Nucleus accumbens (tissue), 56 donors: ENCODE measurements at regions not wholly inside any gene's neighbourhood (a gene's known extent, or its start where the extent isn't known, plus 50 kb on each side); places are given as distances from the start of the nearest gene placed in this dataset.

Experiments used
- DNase-seq, 56 donors: peaks; one replicate each; lab custom pipeline; 2025; lab: John Stamatoyannopoulos, UW

DNA sequence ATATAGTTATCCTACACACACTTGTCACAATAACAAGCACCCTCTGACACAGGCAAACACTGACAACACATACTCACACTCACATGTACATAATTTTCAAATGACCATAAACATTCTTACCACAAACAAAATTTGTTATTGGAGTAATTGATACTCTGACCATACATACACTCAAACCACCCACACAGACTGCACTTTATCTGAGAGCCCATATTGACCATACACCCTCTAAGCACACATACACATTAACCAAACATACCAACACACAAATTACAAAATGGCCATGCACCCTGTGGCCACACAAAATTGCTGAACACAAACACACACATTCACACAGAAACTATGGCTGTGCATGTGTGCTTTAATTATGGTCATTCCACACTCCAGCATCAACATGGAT, 79.1 kb upstream of the FAM120A start:
- no peak for DNase-seq

DNA sequence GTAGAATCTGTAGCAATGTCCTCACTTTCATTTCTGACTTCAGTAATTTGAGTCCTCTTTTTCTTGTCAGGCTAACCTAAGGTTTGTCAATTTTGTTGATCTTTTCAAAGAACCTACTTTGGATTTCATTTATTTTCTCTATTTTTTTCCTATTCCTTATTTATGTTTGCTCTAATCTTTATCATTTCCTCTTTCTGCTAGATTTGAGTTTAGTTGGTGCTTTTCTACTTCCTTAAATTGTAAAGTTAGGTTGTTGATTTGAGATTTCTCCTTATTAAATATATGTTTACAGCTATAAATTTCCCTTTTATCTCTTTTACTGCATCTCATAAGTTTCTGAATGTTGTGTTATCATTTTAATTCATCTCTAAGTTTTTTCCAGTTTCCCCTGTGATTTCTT, 75.1 kb upstream of the FAM120A start:
- no peak for DNase-seq

DNA sequence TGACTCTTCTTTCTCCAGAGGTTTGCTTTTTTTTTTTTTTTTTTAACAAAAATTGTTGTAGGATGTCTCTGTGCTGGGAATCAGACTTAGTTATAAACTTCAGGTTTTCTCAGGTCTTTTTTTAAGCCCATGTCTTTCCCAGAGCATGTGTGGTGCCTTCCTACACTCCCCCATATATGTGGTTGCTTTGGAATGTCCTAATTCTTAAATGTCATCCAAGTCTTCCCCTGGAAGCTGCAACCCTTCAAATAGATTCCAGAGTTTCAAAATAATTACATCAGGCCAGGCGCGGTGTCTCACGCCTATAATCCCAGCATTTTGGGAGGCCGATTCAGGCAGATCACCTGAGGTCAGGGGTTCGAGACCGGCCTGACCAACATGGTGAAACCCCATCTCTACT, 73.2 kb upstream of the FAM120A start:
- no peak for DNase-seq

DNA sequence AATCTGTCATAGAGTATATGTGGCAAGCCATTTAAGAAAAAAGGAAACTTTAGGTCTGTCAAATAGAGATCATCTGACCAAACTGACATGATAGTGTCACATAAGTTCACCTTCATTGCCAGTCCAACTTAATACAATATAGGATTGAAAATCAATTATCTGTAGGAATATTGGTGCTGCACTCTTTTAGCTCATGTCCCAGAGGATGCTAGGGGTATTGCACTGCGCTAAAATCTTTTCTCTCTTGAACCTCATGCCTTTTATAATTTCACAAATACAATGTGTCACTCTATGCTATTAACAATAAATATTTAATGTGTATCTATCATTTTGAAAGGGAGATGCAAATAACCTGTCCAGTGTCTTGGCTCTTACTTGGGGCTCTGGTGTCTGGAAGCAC, 72.4 kb upstream of the FAM120A start:
- DNase-seq, result no peak

DNA sequence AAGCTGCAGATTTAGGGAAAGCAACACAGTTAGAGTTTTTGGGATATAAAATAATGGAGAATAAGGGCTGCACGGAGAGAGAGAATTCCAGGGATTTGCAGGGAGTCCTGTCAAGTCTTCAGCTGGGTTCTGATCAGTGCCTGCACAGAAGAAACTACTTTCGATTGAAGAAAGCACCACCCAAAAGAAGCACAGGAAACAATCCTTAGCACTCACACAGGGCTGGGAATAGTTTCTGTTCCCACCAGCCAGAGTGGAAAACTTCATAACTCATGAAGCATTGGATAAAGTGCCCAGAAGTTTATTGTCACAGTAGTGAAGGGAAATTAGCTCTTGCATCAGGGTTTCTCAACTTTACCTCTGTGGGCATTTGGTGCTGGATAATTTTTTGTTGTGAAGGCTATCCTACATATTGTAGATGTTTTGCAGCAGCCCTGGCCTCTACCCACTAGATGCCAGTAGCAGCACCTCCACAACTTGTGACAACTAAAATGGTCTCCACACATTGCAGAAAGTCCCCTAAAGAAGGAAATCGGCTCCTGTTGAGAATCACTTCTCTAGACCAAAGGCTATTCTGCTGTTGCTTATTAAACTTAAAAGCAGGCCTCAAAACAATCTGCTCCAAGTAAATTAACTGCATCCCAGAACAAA, 71.0 kb upstream of the FAM120A start:
- DNase-seq, result peak in 1 of 56 donors; percentile 2

DNA sequence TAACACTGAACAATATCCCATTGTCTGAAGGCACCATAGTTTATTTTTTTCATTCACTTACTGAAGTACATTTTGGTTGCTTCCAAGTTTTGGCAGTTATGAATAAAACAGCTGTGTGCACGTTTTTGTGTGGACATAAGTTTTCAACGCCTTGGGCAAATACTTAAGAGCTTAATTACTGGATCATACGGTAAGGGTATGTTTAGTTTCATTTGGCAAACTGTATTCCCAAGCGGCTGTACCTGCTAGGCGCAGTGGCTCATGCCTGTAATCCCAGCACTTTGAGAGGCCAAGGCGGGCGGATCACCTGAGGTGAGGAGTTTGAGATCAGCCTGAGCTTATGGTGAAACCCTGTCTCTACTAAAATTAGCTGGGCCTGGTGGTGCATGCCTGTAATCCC, 63.7 kb upstream of the FAM120A start:
- DNase-seq, result no peak

DNA sequence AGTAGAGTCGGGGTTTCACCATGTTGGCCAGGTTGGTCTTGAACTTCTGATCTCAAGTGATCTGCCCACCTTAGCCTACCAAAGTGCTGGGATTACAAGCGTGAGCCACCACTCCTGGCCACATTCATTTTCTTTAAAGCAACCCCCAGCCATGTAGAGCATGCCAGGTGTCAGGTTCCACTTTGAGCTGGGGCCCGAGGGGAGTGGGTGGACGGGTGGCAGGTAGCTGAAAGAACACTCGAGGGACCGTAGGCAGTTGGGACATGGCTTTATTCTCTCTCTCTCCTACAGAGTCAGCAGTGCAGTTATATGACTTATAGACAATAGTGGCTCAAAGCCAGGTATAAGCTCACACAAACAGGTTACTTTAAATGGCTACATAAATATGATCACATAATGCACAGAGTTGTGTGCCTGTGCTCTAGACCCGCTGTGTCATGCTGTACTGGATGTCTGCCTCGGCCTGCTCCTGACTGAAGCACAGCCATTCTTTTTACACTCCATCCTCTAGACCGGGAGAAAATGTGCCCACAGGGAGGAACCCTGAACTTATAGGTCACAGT, 60.5 kb upstream of the FAM120A start:
- DNase-seq, result no peak

DNA sequence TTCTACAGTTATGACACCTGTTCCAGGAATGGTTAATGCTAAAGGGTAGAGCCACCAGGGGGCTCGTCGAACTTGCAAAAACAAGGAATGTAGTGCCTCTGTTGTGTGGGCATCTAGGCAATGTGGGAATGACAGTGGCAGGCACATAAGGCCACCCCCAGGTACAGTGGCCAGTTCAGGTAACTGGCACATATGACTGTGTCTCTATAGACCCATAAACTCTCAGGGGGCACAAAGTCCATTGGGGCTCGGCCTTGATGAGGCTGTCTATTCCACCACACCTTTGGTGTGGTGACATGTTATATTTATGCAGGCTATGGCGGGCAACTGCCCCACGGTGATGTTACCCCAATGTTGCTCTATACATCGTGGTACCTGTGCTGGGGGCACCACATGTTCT, 59.6 kb upstream of the FAM120A start:
- DNase-seq, result no peak

DNA sequence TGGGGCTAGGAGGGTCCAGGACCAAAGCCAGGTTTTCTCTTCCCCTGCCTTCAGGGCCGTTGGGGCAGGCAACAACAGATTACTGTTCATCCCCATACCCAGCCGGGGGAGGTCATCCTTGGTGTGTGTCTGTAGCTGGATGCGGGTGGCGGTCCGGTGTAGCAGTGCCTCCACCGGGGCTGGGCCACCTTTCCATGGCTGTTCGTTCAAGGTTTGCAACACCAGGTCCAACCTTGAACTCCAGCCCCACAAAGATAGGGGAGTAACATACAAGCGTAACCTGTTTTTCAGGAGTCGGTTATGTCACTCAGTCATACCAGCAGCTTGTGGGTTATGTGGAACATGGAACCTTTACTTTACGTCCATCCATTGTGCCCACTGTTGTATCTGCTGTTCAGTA, 58.5 kb upstream of the FAM120A start:
- no peak for DNase-seq
